ENCODE measurements at regions not wholly inside any gene's neighbourhood (a gene's known extent, or its start where the extent isn't known, plus 50 kb on each side); places are given as distances from the start of the nearest gene placed in this dataset.
"Not testable (repeated sequence)": the region's sequence is repeated elsewhere in the genome, so short reads cannot be mapped to it uniquely, and the experiment has no call there.

DNA sequence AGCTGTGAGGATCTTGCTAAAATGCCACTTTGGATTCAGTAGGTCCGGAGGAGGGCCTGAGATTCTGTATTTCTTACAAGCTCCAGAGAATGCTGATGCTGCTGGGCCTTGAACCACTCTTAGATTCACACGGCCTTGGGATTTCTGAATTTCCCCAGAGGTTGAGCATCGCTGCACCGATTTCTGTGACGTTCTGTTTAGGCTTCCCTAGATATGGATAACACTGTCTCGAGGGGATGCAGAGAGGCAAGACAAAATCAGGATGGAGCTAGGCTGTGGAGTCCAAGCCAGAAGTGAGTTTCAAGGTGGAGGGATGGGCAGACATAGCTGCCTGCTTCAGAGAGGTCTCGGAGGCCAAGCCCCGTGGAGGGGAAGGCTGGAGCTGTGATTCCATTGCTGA is 415.9 kb upstream of the PROX1 start:
- FAIRE-seq = no peak
- DNase-seq (ENCODE audit: insufficient read length, low spot score) = no peak

DNA sequence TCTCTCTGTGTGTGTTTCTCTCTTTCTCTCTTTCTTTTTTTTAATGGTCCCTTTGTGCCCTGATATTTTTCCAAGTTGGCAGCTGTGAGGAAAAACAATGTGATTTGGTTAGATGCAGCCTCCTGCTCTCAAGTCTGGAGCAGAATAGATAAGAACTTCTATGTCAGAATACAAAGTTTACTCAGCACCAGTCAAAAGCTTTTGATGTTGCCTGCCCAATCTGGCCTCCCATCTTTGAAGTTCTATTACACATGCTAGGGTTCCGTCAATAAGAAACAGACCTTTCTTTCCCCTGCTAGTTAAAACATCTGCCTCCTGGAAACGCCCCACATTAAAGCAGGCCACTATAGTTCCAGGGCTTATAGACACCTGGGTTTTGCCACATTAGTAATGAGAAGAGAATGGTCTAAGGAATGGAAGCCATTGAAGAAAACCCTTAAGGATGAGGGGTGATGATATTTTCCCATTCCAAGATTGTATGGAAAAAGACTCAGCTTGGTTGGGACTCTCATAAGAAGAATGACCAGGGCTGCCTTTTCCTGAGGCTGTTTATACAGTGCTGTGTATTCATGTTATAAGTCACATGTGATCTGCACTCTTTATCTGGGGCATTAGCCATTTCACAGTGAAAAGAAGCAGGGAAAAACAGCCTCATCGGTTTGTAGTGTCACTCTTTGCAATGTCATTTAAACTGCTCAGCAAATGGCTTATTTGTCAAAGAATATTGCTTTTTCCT is 414.7 kb upstream of the PROX1 start:
- no peak for DNase-seq (ENCODE audit: insufficient read length, low spot score)
- no peak for FAIRE-seq

DNA sequence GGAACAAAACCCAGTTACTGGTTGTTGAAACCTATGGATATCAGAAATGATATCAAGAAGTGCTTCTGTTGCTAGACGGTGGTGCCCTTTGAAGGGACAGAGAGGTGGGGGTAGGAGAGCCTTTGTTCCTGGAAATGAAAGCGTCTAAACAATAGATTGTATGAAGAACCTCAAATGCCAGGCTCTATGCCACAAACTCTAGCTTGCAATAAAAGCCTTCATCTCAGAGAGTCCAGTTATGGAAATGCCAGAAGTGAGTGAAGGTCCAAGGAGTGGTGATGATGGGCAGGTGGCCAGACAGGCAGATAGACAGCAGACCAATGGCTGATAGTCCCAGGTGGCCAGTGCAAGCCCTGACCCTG is 414.1 kb upstream of the PROX1 start:
- FAIRE-seq (no peak), DNase-seq (ENCODE audit: insufficient read length, low spot score) (no peak)

DNA sequence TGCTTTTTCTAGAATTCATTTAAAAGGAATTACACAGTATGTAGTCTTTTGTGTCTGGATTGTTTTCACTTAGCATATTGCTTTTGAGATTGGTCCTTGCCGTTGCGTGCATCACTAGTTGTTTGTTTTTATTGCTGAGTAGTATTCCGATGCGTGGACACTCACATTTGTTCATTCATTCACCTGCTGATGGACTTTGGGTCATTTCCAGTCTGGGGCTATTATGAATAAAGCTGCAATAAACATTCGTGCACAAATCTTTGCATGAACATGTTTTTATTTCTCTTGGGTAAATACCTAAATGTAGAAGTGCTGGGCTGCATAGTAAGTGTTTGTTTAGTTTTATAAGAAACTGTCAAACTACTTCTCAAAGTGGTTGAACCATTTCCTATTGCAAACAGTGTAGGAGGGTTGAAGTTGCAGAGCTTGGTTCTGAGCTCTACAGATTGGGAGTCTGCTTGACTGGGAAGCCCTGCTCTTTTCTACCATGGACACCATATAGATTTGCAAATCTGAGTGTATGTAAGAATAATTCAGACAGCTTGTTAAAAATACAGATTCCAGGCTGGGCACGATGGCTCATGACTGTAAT is 404.7 kb upstream of the PROX1 start:
- FAIRE-seq (no peak), DNase-seq (ENCODE audit: insufficient read length, low spot score) (no peak)

DNA sequence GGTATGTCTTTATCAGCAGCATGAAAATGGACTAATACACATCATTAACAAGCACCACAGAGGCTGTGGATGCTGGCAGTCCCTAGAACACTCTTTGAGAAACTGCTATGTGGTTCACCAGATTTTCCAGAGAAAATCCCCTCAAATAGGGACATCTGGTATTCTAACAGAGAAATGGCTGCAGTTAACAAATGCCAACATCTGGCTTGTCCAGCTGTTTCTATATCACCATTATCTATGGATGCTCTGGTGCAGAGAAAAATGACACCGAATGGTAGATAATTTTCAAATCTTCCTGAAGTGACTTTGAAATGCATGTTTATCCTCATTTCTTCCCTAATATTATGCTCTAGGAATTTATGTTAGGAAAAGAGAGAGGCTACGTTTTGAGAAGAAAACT is 403.5 kb upstream of the PROX1 start:
- FAIRE-seq = no peak
- DNase-seq (ENCODE audit: insufficient read length, low spot score) = no peak

DNA sequence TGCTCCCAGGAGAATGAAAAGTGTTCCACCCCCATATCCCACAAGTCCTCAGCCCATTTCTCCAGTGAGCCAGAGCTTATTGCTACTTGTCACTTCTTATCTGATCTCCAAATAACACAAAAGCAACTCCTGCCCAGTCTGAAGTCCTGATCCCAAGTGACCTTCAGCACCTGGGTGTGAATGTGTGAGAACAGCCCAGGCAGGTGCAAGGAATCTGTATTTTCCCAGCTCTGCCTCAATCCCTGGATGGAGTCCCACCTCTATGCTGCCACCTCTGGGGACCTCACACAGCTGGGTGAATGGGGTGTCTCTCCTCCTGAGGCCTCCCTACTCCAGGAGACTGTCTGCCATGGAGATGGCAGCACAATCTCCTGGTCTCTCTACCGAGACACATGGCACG is 402.4 kb upstream of the PROX1 start:
- FAIRE-seq = no peak
- no peak for DNase-seq (ENCODE audit: insufficient read length, low spot score)

DNA sequence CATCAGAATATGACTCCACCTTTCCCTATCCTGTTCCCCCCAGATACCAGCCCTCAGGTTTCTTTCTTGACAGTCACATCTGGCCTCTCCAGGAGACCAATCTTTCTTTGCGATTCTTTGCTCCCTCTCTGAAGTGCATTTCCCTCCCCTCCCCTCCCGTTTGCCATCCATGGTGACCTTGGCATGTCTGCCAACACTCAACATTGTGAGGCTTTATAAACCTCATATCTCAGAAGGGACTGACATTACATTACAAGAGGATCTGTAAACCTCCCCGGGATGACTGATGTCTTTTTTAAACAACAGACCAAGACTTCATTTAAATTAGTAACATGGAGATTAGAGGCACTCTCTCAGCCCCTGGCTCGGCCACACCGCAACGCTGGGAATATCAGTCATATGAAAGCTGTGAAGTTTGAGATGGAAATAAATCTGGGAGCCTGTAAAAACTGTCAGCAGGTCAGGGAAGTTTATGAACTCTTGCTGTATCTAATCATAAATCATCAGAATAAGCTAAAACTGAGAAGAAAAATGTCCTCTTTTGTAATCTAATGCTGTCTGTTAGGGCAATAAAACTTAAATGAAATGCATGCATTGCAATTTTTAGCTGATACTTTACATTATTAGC is 401.7 kb upstream of the PROX1 start:
- DNase-seq (ENCODE audit: insufficient read length, low spot score) = no peak
- no peak for FAIRE-seq

DNA sequence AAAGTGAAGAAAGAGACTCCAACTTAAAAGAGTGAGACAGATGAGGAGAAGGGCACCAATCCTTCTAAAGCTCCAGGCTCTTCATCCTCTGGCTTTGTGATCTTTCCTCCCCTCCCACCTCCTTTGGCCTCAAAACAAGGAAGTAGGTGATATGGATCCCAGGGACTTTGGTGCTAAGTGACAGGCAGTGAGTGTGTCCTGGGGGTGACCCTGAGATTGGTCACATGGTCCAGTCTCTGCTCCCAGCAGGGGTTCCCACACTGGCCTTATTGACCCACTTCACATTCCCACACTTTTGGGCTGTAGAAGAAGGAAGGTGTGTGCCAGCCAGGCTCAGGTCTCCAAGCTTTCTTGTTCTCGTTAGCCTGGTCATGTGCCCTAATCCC is 401.2 kb upstream of the PROX1 start:
- DNase-seq (ENCODE audit: insufficient read length, low spot score) (no peak), FAIRE-seq (no peak)

DNA sequence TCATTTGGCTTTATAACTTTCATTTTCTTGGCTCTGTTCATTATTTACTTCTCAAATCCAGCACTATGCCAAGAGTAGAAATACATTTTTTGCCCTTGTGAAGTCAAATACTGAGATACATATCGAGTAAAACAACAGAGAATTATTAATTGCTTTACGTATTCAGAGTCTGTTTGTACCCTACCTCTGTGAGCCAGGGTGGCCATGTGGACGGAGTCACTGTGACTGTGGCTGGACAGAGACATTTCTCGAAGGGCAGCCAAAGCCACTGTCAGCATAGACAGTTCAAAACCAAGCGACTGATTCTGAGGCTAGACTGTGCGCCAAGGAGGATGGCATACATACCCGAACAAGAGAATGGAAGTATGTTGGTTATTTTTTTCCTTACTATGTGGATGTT is 391.0 kb upstream of the PROX1 start:
- no peak for DNase-seq (ENCODE audit: insufficient read length, low spot score)
- no peak for FAIRE-seq

DNA sequence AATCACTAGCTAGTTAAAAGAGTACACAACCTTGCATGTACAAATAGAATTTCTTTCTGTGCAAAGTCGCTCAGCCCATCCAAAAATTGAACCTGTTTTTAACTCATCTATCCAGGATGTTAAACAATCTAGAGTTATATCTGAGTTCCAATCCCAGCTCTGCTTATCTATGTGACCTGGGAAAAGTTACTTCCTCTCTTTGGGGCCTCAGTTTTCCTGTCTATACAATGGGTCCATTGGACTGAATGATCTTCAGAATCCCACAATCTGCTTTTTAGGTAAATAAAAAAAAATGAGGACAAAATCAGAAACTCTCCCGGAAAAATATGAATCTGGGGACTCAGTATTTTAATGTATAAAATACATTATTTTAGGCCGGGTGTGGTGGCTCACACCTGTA is 389.5 kb upstream of the PROX1 start:
- FAIRE-seq (no peak), DNase-seq (ENCODE audit: insufficient read length, low spot score) (no peak)

DNA sequence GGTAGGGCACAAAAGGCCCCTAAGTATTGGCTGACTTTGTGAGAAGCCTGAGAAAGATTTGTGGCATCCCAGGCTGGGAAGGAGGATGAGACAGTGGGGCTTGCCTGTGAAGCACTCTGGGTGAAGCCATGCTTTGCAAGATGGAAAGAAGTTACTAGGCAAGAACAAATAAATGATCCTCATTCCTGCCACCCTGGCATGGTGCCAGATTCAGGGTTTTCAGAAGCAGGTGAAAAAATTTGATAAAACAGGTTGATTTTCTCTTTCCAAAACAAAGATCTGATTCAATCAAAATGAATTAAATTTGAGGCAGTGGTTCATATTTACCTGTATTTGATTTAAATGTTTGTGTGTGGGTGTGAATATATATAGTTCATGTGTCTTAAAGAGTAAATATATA is 386.9 kb upstream of the PROX1 start:
- no peak for FAIRE-seq
- DNase-seq (ENCODE audit: insufficient read length, low spot score) = no peak

DNA sequence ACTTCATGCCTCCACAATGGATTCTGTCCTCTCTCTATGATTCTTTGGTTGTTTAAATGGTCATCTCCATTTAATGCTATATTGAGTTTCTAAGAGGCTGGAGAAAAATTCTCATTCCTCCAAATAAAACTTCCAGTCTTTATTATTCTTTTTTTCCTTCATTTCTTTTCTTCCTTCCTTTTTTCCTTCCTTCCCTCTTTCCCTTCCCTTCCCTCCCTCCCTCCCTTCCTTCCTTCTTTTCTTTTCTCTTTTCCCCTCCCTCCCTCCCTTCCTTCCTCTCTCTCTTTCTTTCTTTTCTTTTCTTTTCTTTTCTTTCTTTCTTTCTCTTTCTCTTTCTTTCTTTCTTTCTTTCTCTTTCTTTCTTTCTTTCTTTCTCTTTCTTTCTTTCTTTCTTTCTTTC is 386.1 kb upstream of the PROX1 start:
- not testable (repeated sequence) for FAIRE-seq

DNA sequence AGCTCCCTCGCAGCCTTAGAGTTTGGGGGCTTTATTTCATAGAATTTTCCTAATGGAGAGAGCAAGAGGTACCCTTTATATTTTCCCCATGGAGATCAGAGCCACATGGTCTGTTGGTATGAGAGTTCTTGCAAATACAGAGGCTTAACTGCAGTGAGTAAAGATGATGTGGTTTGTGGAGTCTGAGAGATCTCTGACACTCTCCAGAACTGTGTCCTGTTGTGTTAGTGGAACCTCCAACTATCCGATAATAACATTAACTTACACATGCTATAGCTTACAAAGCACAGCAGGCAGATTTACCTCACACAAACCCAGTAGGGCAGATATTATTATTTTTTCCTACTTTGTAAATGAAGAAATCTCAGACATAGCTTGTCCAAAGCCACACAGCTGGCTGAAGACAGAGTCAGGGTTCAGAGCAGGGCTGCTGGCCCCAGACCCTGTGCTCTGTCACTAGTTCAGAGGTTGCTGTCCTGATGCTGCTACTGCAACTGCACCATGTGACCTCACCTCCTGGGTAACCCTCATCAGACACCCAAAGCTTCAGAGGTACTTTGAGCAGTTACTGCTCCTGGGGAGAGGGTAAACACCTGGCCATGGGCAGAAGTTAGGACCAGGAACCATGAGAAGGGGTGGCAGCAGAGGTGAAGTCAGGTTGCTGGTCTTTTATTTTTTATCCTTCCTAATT is 384.8 kb upstream of the PROX1 start:
- no peak for FAIRE-seq

More for the DNA sequence above, 386.1 kb upstream of the PROX1 start:
- not testable (repeated sequence) for DNase-seq (ENCODE audit: insufficient read length, low spot score)

DNA sequence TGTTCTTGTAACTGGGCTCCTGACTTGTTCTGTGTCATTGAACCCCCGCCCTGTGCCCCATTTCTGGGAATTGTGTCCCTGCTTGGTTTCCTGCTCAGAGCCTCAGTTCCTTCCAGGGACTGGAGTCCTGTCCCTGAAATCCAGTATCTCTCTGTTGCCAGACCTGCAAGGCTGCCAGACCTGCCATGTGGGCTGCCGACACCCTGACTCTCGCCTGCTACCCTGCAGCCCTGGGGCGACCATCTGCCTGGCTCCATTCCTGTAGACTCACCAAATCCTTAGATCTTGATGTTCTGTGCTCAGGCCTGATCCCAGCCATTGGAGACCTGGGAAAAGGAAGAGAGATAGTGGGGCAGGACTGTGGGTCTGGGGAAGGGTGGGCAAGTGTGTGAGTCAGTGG is 383.3 kb upstream of the PROX1 start:
- FAIRE-seq (no peak), DNase-seq (ENCODE audit: insufficient read length, low spot score) (no peak)

More for the DNA sequence above, 384.8 kb upstream of the PROX1 start:
- no peak for DNase-seq (ENCODE audit: insufficient read length, low spot score)

DNA sequence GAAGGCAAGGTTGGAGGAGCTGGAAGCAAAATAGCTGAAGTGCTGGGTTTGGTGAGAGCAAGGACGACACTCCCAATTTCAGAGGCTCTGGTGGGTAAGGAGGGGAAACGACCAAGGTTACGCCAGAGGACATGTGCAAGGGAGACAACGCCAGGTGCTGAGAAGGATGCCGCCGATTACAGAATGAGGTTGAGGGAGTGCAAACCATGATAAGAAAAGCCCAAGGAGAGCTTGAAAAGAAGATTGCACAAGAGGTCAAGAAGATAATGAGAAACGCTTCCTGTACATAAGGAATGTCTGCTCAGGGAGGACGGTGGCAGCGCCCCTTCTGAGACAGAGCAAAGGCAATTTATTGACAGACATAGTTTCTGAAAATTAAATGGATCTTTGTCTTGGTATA is 382.0 kb upstream of the PROX1 start:
- DNase-seq (ENCODE audit: insufficient read length, low spot score) = no peak
- no peak for FAIRE-seq

DNA sequence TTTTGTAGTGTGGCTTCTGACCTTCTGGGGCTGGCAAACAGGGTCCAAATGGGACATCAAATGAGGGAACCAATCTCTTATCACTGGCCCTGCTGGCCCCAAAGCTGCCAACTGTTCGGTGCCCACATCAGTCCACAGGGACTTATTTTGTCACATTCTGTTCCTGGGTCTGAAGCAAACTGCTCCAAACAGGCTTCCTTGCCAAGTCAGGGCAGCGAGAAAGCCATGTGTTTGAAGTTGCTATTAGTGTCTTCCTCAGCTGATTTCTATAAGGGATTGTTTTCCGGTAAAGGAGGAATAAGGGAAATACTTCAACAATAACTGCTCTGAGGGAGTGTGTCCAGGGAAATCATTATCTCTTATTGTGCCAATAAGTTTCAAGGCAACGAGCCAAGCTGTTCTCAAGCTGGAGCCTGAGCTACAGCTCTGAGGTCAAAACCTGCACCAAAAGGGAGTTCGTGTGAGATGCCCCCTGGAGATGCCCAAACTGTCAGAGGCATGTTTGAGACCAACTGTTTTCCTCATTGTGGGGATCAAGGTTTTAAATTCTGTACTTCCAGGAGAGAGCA is 381.4 kb upstream of the PROX1 start:
- DNase-seq (ENCODE audit: insufficient read length, low spot score) (no peak), FAIRE-seq (no peak)

DNA sequence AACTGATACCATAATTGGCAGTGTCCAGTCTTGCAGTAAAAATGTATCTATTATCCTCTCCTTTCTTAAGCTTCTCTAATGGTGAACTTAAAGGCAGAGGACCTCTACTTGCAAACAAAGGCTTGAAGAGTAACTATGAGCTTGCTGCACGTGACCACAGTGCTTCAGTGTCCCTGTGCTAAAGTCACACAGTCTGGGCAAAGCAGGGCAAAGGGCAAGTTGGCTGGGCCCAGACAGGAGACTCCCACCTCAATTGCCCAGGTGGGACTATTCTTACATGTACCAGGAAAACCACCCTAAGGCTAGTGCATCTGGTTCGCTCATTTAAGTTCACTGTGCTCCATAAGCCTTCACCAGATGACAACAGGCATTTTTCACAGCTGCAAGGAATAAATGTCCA is 374.2 kb upstream of the PROX1 start:
- no peak for DNase-seq (ENCODE audit: insufficient read length, low spot score)
- FAIRE-seq = no peak

DNA sequence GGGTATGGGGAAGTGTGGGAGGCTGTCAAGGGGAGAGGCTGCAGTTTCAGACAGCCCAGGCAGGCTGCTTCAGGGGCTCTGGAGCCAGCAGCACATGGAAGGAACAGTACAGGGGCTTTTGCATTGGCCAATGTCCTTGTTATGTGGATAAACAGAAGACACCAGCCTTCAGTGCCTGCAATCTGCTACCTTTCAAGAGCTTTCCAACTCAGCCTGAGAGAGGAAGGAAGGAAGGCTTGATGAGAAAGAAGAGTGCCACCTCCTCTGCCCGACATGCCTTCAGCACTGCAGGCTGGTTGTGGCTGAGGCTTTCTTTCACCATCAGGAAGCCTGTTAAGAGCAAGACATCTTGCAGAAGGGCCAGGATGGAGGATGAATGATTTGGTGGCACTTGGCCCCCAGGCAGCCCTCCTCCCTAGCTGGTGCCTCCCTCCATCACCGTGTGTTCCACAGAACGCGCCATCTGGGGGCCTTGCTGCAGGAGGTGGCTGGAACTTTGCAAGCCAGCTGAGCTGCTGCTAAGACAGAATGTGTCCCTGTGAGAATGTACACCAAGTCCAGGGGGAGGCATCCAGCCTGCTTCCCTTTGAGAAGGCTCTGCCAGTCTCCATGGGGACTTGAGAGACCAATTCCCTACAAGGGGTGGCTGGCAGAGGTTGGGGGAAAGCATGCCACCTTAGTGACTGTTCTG is 372.4 kb upstream of the PROX1 start:
- FAIRE-seq = no peak
- DNase-seq (ENCODE audit: insufficient read length, low spot score) = no peak

DNA sequence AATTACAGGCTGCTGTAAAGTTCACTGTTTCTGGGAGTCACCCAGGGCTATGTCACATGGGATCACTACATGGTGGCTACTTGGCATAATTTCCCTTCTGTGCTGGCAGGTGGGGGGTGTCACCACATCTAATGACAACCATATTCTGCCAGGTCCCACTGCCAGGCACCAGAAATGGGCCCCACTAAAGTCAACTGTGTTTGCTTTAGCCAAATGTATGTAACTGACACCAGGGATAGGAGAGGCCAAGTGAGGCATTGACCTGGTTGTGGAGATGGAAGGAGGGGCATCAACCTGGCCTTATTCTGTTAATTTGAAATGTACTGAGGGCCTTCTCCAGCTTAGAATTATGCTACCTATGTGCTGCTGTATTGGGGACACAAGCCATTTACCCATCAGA is 370.6 kb upstream of the PROX1 start:
- FAIRE-seq (no peak), DNase-seq (ENCODE audit: insufficient read length, low spot score) (no peak)

DNA sequence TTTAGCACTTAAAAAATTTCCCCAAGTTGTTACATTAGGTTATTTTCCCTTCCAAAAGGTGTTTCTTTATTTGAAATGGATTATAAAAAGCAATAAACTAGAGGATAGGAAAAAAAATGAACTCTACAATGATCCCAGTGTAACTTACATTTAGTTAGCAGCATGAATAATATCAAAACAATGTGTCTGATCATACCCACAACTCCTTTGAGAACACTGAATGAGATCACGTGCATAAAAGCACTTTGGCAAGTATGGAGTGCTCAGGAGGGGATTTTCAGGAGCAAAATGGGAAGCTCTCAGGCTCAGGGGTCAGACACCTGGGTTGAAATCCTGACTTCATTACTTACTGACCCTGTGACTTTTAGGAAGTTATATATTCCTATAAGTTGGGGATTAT is 369.7 kb upstream of the PROX1 start:
- no peak for FAIRE-seq
- no peak for DNase-seq (ENCODE audit: insufficient read length, low spot score)

DNA sequence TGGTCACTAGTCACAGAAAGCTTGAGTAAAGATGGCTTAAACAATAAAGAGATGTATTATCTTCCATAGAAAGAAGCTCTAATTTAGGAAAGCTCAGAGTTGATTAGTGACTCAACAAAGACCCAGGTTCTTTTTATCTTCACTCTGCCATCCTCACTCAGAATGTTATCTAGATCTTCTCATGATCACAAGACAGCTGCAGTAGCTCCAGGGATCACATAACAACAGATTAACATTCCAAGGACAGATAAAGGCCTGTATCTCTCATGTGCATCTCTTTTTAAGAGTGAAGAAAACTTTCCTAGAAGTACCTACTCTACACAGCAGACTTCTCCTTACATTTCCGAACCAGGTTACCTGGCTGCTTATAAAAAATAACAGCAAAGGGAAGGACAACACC is 368.7 kb upstream of the PROX1 start:
- DNase-seq (ENCODE audit: insufficient read length, low spot score) (no peak), FAIRE-seq (no peak)

All from HTR-8/SVneo (cell line).